DMS153 treated with DMSO at 0.1 percent for 48 hours (cell line): ENCODE measurements at regions not wholly inside any gene's neighbourhood (a gene's known extent, or its start where the extent isn't known, plus 50 kb on each side); places are given as distances from the start of the nearest gene placed in this dataset.
"Not testable (repeated sequence)": the region's sequence is repeated elsewhere in the genome, so short reads cannot be mapped to it uniquely, and the experiment has no call there.

Source experiments
- DNase-seq: peaks from one replicate; lab custom pipeline; 2025; ENCODE audit not compliant: unreplicated experiment; lab: John Stamatoyannopoulos, UW

DNA sequence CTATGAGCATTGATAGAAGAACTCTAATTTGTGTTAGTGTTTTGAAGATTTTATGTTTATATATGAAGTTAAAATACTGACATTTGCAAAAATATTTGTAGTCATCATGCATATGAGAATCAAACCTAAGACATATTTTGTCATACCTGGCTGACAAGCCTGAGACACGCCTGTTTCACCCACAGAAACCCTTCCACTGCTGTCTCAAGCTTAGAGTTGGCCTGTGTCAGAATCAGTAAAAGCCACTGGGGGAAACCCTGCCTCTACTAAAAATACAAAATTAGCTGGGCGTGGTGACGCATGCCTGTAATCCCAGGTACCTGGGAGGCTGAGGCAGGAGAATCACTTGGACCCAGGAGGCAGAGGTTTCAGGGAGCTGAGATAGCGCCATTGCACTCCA lies 218.0 kb upstream of the C1QTNF3 start:
- DNase-seq = not testable (repeated sequence)

GRCh38 chr5:34266151-34266550 lies 223.1 kb upstream of the C1QTNF3 start:
- DNase-seq = not testable (repeated sequence)

- DNase-seq = not testable (repeated sequence)
Measured at GRCh38 chr5:34296759-34297158, 253.7 kb upstream of the C1QTNF3 start.

DNA sequence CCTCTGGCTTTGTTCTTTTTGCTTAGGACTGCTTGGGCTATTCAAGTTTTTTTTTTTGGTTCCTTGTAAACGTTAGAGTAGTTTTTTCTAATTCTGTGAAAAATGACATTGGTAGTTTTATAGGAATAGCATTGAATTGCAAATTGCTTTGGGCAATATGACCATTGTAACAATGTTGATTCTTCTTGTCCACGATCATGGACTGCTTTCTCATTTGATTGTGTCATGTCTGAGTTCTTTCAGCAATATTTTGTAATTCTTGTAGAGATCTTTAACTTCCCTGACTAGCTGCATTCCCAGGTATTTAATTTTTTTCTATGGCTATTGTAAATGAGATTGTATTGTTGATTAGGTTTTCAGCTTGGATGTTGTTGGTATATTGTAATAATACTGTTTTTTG lies 286.2 kb upstream of the C1QTNF3 start:
- not testable (repeated sequence) for DNase-seq

DNA sequence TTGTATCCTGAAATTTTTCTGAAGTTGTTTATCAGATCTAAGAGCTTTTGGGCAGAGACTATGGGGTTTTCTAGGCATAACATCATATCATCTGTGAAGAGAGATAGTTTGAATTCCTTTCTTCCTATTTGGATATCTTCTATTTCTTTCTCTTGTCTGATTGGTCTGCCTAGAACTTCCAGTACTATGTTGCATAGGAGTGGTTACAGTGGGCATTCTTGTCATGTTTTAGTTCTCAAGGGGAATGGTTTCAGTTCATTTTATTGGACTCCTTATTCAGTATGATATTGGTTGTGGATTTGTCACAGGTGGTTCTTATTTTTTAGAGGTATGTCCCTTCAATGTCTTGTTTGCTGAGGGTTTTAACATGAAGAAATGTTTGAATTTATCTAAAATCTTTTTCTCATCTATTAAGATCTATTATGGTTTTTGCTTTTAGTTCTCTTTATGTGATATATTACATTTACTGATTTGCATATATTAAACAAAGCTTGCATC lies 286.6 kb upstream of the C1QTNF3 start:
- DNase-seq = not testable (repeated sequence)

DNA sequence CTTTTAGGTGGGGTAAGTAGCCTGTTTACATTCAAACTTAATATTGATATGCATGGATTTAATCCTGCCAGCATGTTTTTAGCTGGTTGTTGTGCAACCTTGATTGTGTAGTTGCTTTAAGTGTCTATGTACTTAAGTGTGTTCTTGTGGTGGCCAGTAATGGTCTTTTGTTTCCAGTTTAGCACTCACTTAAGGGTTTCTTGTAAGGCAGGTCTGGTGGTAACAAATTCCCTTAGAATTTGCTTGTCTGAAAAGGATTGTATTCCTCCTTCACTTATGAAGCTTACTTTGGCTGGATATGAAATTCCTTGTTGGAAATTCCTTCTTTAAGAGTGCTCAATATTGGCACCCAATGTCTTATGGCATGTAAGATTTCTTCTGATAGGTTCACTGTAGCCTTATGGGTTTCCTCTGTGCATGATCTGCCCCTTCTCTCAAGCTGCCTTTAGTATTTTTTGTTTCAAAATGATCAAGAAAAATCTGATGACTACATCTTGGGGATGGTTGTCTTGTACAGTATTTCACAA lies 289.0 kb upstream of the C1QTNF3 start:
- not testable (repeated sequence) for DNase-seq

DNA sequence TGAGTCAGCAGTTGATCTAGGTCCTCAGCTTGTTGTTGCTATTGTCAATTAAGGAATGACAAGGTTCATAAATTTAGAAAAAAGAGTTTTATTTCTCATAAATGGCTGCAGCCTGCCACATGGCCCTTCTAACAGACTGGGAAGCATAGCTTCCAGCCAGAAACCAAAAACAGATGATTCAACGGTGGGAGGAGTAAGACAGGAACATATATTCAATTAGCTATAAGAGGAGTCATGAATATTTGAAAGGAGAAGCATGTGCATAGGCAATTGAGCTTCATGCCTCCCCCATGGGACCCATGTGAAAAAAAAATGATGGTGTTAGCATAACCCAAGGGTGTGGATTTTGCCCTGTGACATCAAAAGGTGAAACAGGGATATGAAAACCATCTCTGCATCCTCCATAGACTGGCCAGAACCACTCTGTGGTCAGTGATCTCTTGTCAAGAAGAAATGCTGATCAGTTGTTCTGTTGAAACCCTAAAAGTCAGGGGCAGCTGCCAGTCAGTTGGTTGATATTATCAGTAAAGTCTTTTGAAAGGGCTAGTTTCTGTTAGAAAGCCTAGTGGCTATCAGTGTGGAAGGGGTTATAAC lies 296.5 kb upstream of the C1QTNF3 start:
- not testable (repeated sequence) for DNase-seq

GRCh38 chr5:34354440-34354839 lies 301.7 kb upstream of the RAI14 start:
- not testable (repeated sequence) for DNase-seq

DNA sequence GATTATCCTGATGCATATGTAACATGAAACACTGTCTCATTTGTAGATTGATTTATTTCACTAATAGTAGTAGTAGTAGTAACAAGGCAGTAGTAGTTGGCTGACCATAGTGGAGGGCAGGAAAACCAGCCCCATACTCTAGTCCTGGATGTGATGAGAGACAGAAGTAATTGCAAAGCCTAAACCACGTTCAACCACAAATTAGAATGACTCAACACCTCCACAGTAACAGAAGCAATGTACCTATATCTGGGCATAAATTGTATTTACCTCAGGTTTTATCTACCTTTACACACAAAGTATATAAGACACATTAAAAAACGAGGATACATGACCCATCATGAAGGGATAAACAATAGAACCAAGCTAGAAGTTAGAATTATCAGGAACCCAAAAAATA lies 284.7 kb upstream of the RAI14 start:
- DNase-seq = not testable (repeated sequence)

GRCh38 chr5:34371817-34372216 lies 284.3 kb upstream of the RAI14 start:
- not testable (repeated sequence) for DNase-seq

GRCh38 chr5:34372739-34373138 lies 283.4 kb upstream of the RAI14 start:
- DNase-seq = not testable (repeated sequence)

- DNase-seq = not testable (repeated sequence)
Measured at GRCh38 chr5:34377651-34378050, 278.5 kb upstream of the RAI14 start.

GRCh38 chr5:34378498-34378897 lies 277.6 kb upstream of the RAI14 start:
- DNase-seq = not testable (repeated sequence)

DNA sequence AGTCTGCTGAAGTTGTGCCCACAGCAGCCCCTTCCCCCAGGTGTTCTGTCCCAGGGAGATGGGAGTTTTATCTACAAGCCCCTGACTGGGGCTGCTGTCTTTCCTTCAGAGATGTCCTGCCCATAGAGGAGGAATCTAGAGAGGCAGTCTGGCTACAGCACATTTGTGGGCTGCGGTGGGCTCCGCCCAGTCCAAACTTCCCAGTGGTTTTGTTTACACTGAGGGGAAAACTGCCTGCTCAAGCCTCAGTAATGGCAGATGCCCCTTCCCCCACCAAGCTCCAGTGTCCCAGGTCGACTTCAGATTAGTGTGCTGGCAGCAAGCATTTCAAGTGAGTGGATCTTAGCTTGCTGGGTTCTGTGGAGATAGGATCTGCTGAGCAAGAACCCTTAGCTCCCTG lies 267.4 kb upstream of the RAI14 start:
- not testable (repeated sequence) for DNase-seq

GRCh38 chr5:34409373-34409772 lies 246.8 kb upstream of the RAI14 start:
- DNase-seq = no peak

GRCh38 chr5:34410411-34411139 lies 245.6 kb upstream of the RAI14 start:
- DNase-seq = no peak

DNA sequence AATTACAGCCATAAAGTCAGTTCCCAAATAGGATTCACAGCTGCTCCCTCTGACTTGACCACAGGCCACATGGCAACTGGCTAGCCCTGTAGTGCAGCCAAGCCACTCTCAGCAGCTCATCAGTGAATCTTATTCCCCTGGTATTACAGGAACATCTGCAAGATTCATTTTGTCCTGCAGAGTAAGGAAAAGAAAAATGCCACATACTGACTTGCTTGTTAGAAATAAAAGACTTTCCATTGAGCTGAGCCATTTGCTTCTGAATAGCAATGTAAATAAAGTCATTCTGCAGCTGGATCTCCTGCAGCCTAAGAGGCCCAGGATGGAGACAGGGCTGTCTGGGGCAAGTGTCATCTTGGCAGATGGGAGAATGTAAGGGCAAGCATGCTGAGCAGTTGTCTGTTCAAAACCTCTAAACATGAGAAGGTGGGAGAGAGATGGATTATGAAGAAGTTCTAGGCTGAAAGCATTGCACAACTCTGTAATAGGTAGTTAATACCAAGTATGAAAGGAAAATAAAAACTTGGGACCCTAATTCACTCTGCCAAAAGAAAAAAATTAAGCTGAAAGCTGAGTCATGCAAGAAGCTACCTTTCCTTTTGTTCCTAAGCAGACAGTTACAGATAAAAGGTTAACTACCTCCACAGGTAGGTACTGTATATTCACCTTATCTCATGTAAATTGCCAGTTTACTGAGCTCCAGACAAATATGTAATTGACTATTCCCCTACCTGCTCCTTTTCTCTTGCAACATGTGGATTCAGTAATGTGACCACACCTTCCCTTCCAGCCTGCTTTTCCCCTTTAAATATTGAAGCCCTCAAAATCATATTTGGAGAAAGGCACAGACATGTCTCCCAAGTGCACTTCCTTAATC lies 244.4 kb upstream of the RAI14 start:
- peak; percentile 40 for DNase-seq

DNA sequence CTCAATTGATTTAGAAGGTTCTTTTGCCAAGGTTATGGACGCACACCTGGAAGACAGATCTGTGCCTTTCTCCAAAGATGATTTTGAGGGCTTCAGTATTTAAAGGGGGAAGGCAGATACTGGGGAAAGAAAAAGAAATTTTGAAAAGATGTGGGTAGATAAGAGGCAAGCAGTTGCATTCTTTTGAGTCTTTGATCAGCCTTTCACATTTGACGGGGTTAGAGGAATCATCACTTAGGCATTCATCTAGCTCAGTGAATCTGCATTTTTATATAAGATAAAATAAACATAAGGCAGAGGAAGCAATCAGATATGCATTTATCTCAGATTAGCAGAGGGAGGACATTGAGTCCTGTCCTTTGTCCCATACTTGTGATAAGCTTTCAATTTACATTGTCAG lies 243.4 kb upstream of the RAI14 start:
- no peak for DNase-seq

GRCh38 chr5:34415559-34416198 lies 240.4 kb upstream of the RAI14 start:
- no peak for DNase-seq

- DNase-seq = no peak
Measured at GRCh38 chr5:34416501-34417008, 239.6 kb upstream of the RAI14 start.

GRCh38 chr5:34420191-34420590 lies 235.9 kb upstream of the RAI14 start:
- not testable (repeated sequence) for DNase-seq
